T-cell (primary cell): ENCODE measurements at regions not wholly inside any gene's neighbourhood (a gene's known extent, or its start where the extent isn't known, plus 50 kb on each side); places are given as distances from the start of the nearest gene placed in this dataset.

Source experiments
- ATAC-seq, 4 experiments: fragments of 200-7000 bp in 3 of 4; fragments of 150-1000 bp in 1 of 4; cut with Tn5 transposase; replicated peaks in 1 of 4; 1 replicate in 3 of 4; 2 replicates in 1 of 4; pipeline ENCODE4 v1.10.0; 2021; ENCODE audit warnings: moderate library complexity in 3 of 4, mild to moderate bottlenecking in 2 of 4, moderate number of reproducible peaks in 1 of 4
- CTCF ChIA-PET, 2 donors: fragments of 300-600 bp; sonication (Branson Sonifier 250); formaldehyde crosslinking; loops; one replicate each; lab custom pipeline; 2022; ENCODE audit warnings: antibody characterized with exemption in 2 of 2; lab: Charles Lee
- POLR2A ChIA-PET, 2 donors: fragments of 300-600 bp; sonication (Branson Sonifier 250); formaldehyde crosslinking; loops; one replicate each; lab custom pipeline; 2022; ENCODE audit warnings: antibody characterized with exemption in 2 of 2; lab: Charles Lee
- DNase-seq, 35 experiments: peaks; one replicate each; pipeline versions ENCODE4 v3.0.0 to v3.0.0-alpha.2; 2013 to 2023
- H3K27ac ChIP-seq: one replicate; pipeline ENCODE4 v1.5.1; 2013; ENCODE audit warnings: low read length
- H3K27me3 ChIP-seq, 2 experiments: replicated peaks in 1 of 2; 1 replicate in 1 of 2; 2 replicates in 1 of 2; pipeline versions ENCODE4 v1.6.1 to v1.7.0; 2013; ENCODE audit warnings: low read length in 1 of 2, mixed read lengths in 1 of 2; ENCODE audit not compliant: control insufficient read depth in 2 of 2, insufficient read depth in 2 of 2; ENCODE audit errors: extremely low read depth in 1 of 2
- H3K36me3 ChIP-seq, 2 donors: 1 replicate in 1 of 2; 2 replicates in 1 of 2; pipeline versions ENCODE4 v1.6.1 to v1.7.0; 2013; ENCODE audit warnings: low read length in 1 of 2; ENCODE audit not compliant: control insufficient read depth in 2 of 2, insufficient read depth in 1 of 2; ENCODE audit errors: extremely low read depth in 1 of 2
- H3K4me1 ChIP-seq, 2 experiments: 1 replicate in 1 of 2; 2 replicates in 1 of 2; pipeline versions ENCODE4 v1.6.1 to v1.7.0; 2013; ENCODE audit warnings: low read length in 2 of 2, mixed read lengths in 1 of 2; ENCODE audit not compliant: insufficient read depth in 2 of 2, control insufficient read depth in 1 of 2; ENCODE audit errors: extremely low read depth in 1 of 2
- H3K4me3 ChIP-seq, 2 donors: 1 replicate in 1 of 2; 2 replicates in 1 of 2; pipeline versions ENCODE4 v1.5.1 to v1.7.0; 2013; ENCODE audit warnings: mild to moderate bottlenecking in 2 of 2, low read length in 1 of 2, moderate library complexity in 1 of 2; ENCODE audit not compliant: control insufficient read depth in 1 of 2; ENCODE audit errors: extremely low read depth in 1 of 2
- H3K9me3 ChIP-seq: 2 replicates; pipeline ENCODE4 v1.7.0; 2013
- H3K27ac Mint-ChIP-seq, 2 donors: one replicate each; pipeline ENCODE4 v1.8.0; 2020 to 2021; ENCODE audit warnings: mild to moderate bottlenecking in 2 of 2, mixed read lengths in 2 of 2
- H3K27me3 Mint-ChIP-seq, 2 donors: one replicate each; pipeline ENCODE4 v1.8.0; 2021 to 2022; ENCODE audit warnings: mixed read lengths in 2 of 2
- H3K36me3 Mint-ChIP-seq: one replicate; pipeline ENCODE4 v1.8.0; 2021; ENCODE audit warnings: mixed read lengths
- H3K4me1 Mint-ChIP-seq, 3 donors: one replicate each; pipeline ENCODE4 v1.8.0; 2020 to 2022; ENCODE audit warnings: mixed read lengths in 3 of 3, mild to moderate bottlenecking in 1 of 3
- H3K4me3 Mint-ChIP-seq, 3 donors: one replicate each; pipeline ENCODE4 v1.8.0; 2020 to 2022; ENCODE audit warnings: mild to moderate bottlenecking in 3 of 3, mixed read lengths in 3 of 3, moderate library complexity in 3 of 3
- H3K9me3 Mint-ChIP-seq, 3 donors: one replicate each; pipeline ENCODE4 v1.8.0; 2020 to 2022; ENCODE audit warnings: mixed read lengths in 3 of 3
- WGBS: methylation state at CpG from one replicate; pipeline ENCODE4 v1.1.5; 2013; ENCODE audit warnings: missing lambda C conversion rate; ENCODE audit not compliant: insufficient coverage; 5-methylcytosine and 5-hydroxymethylcytosine counted together

DNA sequence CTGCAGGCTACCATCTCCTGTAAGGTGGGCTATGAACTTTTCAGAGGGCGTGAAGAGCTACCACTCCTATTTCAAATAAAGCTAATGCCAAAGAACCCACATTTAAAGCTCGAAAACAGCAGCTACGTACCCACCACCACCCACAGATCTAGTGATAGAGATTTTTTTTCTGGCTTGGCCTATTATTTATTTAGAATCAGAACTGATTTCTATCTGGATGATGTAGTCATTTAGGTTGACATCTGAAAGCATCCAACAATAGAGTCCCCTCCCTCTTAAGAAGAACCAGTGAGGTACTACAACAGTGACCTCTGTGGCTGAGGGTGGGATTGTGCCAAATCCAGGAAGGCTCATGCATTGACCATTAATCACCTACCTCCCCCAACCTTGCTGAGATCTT, 113.8 kb upstream of the ADO start:
- H3K4me3 Mint-ChIP-seq: peak overlapping the region in 2 of 3 donors; percentile 44 to 62
- peaks cover 0 to 8% (median 4%) of the 10 kb centered on the region in 3 donors for H3K9me3 Mint-ChIP-seq
- CTCF ChIA-PET: interaction anchor here in 1 of 2 donors (0.6 kb wide), 1 partner anchor 10 kb away, joined by 4 read pairs; no protein-coding TSS in a partner anchor
- Histone ChIP-seq H3K9me3 (no peaks in the 10 kb centered on the region), H3K27ac (peak overlapping the region; percentile 68), H3K4me1 (peaks cover 22 to 44% of the 10 kb centered on the region in 2 experiments), H3K27me3 (no peaks in the 10 kb centered on the region), H3K4me3 (no peak overlapping the region), H3K36me3 (no peaks in the 10 kb centered on the region)
- H3K27ac Mint-ChIP-seq: peak overlapping the region; percentile 76 to 77
- ATAC-seq (peak in 2 of 4 experiments; percentile 27 to 35), DNase-seq (peak in 3 of 35 experiments; percentile 8 to 42 (median 16))
- peaks cover 47 to 75% (median 69%) of the 10 kb centered on the region in 3 donors for H3K4me1 Mint-ChIP-seq
- peaks cover 6% of the 10 kb centered on the region for H3K36me3 Mint-ChIP-seq
- WGBS: no CpG with 5 or more reads among the region's 3 CpGs
- POLR2A ChIA-PET: no interaction called here
- no peaks in the 10 kb centered on the region for H3K27me3 Mint-ChIP-seq

DNA sequence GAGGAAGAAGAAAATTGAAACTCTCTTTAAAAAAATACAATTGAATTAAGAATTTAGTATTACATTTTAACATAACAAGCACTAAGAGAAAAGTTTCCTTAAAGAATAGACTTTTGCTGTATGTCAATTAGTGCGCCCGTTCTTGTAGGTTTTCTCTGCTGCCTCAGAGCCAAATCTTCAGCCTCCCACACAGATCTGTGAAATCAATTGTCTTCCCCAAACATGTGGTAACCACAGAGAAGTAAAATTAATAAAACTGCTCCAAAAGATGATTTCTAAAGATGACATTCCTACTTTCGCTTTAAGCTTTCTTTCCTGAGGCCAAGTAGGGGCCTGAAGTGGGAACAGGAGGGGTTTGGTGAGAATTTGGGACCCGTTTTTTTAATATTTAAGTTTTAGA, 113.2 kb upstream of the ADO start:
- CTCF ChIA-PET: interaction anchor here in 1 of 2 donors (0.7 kb wide), 1 partner anchor 871 kb away, joined by 4 read pairs; no protein-coding TSS in a partner anchor
- Mint-ChIP-seq H3K36me3 (peaks cover 6% of the 10 kb centered on the region), H3K27ac (peak overlapping the region; percentile 86 to 87), H3K4me1 (peaks cover 47 to 79% (median 70%) of the 10 kb centered on the region in 3 donors), H3K9me3 (peaks cover 0 to 8% (median 4%) of the 10 kb centered on the region in 3 donors), H3K27me3 (no peaks in the 10 kb centered on the region), H3K4me3 (peak overlapping the region; percentile 56 to 65 (median 62))
- Histone ChIP-seq H3K9me3 (no peaks in the 10 kb centered on the region), H3K27me3 (no peaks in the 10 kb centered on the region), H3K27ac (peak overlapping the region; percentile 68), H3K36me3 (no peaks in the 10 kb centered on the region), H3K4me1 (peaks cover 22 to 44% of the 10 kb centered on the region in 2 experiments), H3K4me3 (peak overlapping the region in 1 of 2 donors; percentile 13)
- 40% methylated on average over 1 of the region's 4 CpGs for WGBS
- peak in 1 of 35 experiments; percentile 29 for DNase-seq
- POLR2A ChIA-PET: no interaction called here
- no peak for ATAC-seq

DNA sequence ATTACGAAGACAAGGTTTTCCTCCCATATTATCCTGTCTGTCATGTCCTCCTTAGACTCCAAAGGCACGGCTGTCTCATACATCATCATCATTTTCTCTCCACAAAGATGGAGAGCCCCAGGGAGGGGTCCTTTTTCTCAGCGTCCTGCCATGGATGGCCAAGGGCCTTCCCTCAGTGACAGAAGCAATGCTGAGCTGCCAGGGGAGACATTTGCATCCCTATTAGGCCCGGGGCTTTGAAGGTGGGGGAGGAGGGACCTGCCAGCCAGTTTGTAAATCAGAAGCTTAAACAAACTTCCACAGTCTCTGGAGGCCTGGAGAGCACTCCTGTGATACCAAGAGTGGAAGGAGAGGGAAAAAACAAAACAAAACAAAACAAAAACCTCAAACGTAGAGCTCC, 112.4 kb upstream of the ADO start:
- peaks cover 0 to 3% (median 0%) of the 10 kb centered on the region in 3 donors for H3K9me3 Mint-ChIP-seq
- POLR2A ChIA-PET: no interaction called here
- peak overlapping the region; percentile 77 to 87 for H3K27ac Mint-ChIP-seq
- peaks cover 4% of the 10 kb centered on the region for H3K36me3 Mint-ChIP-seq
- no peaks in the 10 kb centered on the region for H3K27me3 Mint-ChIP-seq
- peaks cover 22 to 44% of the 10 kb centered on the region in 2 experiments for H3K4me1 ChIP-seq
- ATAC-seq: no peak
- no peaks in the 10 kb centered on the region for H3K27me3 ChIP-seq
- no peak overlapping the region for H3K4me3 Mint-ChIP-seq
- no peaks in the 10 kb centered on the region for H3K36me3 ChIP-seq
- peaks cover 47 to 84% (median 76%) of the 10 kb centered on the region in 3 donors for H3K4me1 Mint-ChIP-seq
- WGBS: 100% methylated on average over 1 of the region's 5 CpGs
- H3K27ac ChIP-seq: peak overlapping the region; percentile 17
- no peaks in the 10 kb centered on the region for H3K9me3 ChIP-seq
- DNase-seq: no peak
- CTCF ChIA-PET: no interaction called here
- H3K4me3 ChIP-seq: no peak overlapping the region

GRCh38 chr10:62693306-62693705, 111.2 kb upstream of the ADO start:
- H3K9me3 Mint-ChIP-seq: peaks cover 0 to under 1% (median under 1%) of the 10 kb centered on the region in 3 donors
- Histone ChIP-seq H3K9me3 (peaks cover 2% of the 10 kb centered on the region), H3K27me3 (no peaks in the 10 kb centered on the region), H3K4me3 (no peak overlapping the region), H3K36me3 (no peaks in the 10 kb centered on the region), H3K27ac (peak overlapping the region; percentile 12), H3K4me1 (peaks cover 22 to 44% of the 10 kb centered on the region in 2 experiments)
- H3K27me3 Mint-ChIP-seq: no peaks in the 10 kb centered on the region
- no CpG with 5 or more reads among the region's 2 CpGs for WGBS
- H3K4me1 Mint-ChIP-seq: peaks cover 47 to 79% (median 72%) of the 10 kb centered on the region in 3 donors
- ChIA-PET POLR2A (interaction anchor here in 1 of 2 donors (0.6 kb wide), 1 partner anchor 576 kb away, joined by 4 read pairs; no protein-coding TSS in a partner anchor), CTCF (interaction anchor here in 1 of 2 donors (1.8 kb wide), 1 partner anchor 8 kb away, joined by 5 read pairs; no protein-coding TSS in a partner anchor)
- DNase-seq (no peak), ATAC-seq (no peak)
- H3K4me3 Mint-ChIP-seq: no peak overlapping the region
- no peaks in the 10 kb centered on the region for H3K36me3 Mint-ChIP-seq
- H3K27ac Mint-ChIP-seq: no peak overlapping the region

- no peaks in the 10 kb centered on the region for H3K36me3 ChIP-seq
- H3K4me1 ChIP-seq: peaks cover 20 to 35% of the 10 kb centered on the region in 2 experiments
- ChIA-PET POLR2A (no interaction called here), CTCF (interaction anchor here in 1 of 2 donors (1.8 kb wide), 1 partner anchor 9 kb away, joined by 5 read pairs; no protein-coding TSS in a partner anchor)
- peak overlapping the region; percentile 47 for H3K27ac ChIP-seq
- Mint-ChIP-seq H3K4me1 (peaks cover 37 to 66% (median 60%) of the 10 kb centered on the region in 3 donors), H3K9me3 (peaks cover 5 to 14% (median 9%) of the 10 kb centered on the region in 3 donors), H3K27me3 (no peaks in the 10 kb centered on the region), H3K4me3 (no peak overlapping the region), H3K36me3 (peaks cover 5% of the 10 kb centered on the region), H3K27ac (peak overlapping the region; percentile 13 to 40)
- H3K4me3 ChIP-seq: no peak overlapping the region
- no CpG with 5 or more reads among the region's 3 CpGs for WGBS
- H3K9me3 ChIP-seq: peaks cover 3% of the 10 kb centered on the region
- ATAC-seq (peak in 2 of 4 experiments; percentile 29 to 66), DNase-seq (peak in 2 of 35 experiments; percentile 36 to 48)
- H3K27me3 ChIP-seq: no peaks in the 10 kb centered on the region
Observed at GRCh38 chr10:62694537-62695126, 109.9 kb upstream of the ADO start.

GRCh38 chr10:62696798-62697197, 107.7 kb upstream of the ADO start:
- Mint-ChIP-seq H3K27ac (no peak overlapping the region), H3K4me1 (peaks cover 16 to 45% (median 39%) of the 10 kb centered on the region in 3 donors), H3K4me3 (no peak overlapping the region), H3K36me3 (peaks cover 5% of the 10 kb centered on the region), H3K9me3 (peaks cover 8 to 18% (median 9%) of the 10 kb centered on the region in 3 donors), H3K27me3 (no peaks in the 10 kb centered on the region)
- ATAC-seq: peak in 1 of 4 experiments; percentile 35
- no peaks in the 10 kb centered on the region for H3K36me3 ChIP-seq
- peak in 1 of 35 experiments; percentile 25 for DNase-seq
- H3K27ac ChIP-seq: no peak overlapping the region
- H3K4me1 ChIP-seq: peaks cover 10 to 15% of the 10 kb centered on the region in 2 experiments
- H3K27me3 ChIP-seq: no peaks in the 10 kb centered on the region
- ChIA-PET CTCF (no interaction called here), POLR2A (no interaction called here)
- H3K9me3 ChIP-seq: peaks cover 3% of the 10 kb centered on the region
- no CpG with 5 or more reads among the region's 2 CpGs for WGBS
- H3K4me3 ChIP-seq: no peak overlapping the region
